ENCODE measurements at regions not wholly inside any gene's neighbourhood (a gene's known extent, or its start where the extent isn't known, plus 50 kb on each side); places are given as distances from the start of the nearest gene placed in this dataset.

- no peak overlapping the region for H3K4me3 ChIP-seq (ENCODE audit: low read length)
- H4K20me1 ChIP-seq (ENCODE audit: control insufficient read depth, insufficient read depth, low read depth, low read length): no peaks in the 10 kb centered on the region
- no peaks in the 10 kb centered on the region for H3K4me1 ChIP-seq (ENCODE audit: control insufficient read depth, low read length)
- no peaks in the 10 kb centered on the region for H3K9me2 ChIP-seq (replicated peaks; ENCODE audit: control insufficient read depth, low read length)
- no peak for TF ChIP-seq CTCF (IDR thresholded peaks at IDR 0.05; ENCODE audit: low read depth, low read length, poor library complexity, severe bottlenecking)
- TF ChIP-seq EZH2phosphoT487 (IDR thresholded peaks at IDR 0.05; ENCODE audit: borderline replicate concordance, low read length): no peak
- H3K4me2 ChIP-seq (ENCODE audit: low read length): no peak overlapping the region
- H3K79me2 ChIP-seq (ENCODE audit: control insufficient read depth, low read length): no peaks in the 10 kb centered on the region
- H3K9me3 ChIP-seq (ENCODE audit: control insufficient read depth, insufficient read depth, low read length): no peaks in the 10 kb centered on the region
- H3K27ac ChIP-seq (ENCODE audit: low read depth, low read length): no peak overlapping the region
- H3K36me3 ChIP-seq (ENCODE audit: control insufficient read depth, low read length): no peaks in the 10 kb centered on the region
- no peaks in the 10 kb centered on the region for H3F3A ChIP-seq (ENCODE audit: control insufficient read depth, insufficient read depth)
- H3K27me3 ChIP-seq (ENCODE audit: control insufficient read depth, low read length): no peaks in the 10 kb centered on the region
These were observed 209.9 kb upstream of the VSTM2A start for GRCh38 chr7:54332301-54332700.

DNA sequence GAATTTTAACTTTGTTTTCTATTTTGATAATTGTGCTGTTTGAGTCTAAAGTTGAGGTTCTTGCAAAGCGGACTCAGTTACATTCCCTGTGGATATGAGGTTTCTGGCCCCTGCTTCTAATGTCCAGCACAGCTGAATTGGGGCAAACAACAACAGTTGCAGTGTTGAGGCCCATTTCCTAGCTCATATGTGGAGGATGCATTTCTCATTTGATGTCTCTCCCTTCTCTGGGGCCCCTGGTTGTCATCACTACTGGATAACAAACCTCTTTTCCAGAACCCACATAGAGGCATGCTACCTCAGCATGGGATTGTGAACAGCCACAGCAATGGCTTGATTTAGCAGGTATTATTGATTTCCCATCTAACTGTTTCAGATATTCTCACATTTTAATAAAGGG lies 208.2 kb upstream of the VSTM2A start:
- TF ChIP-seq EZH2phosphoT487 (IDR thresholded peaks at IDR 0.05; ENCODE audit: borderline replicate concordance, low read length): no peak
- no peak for TF ChIP-seq CTCF (IDR thresholded peaks at IDR 0.05; ENCODE audit: low read depth, low read length, poor library complexity, severe bottlenecking)
- Histone ChIP-seq H3K27ac (ENCODE audit: low read depth, low read length) (no peak overlapping the region), H3K4me2 (ENCODE audit: low read length) (no peak overlapping the region), H3K36me3 (ENCODE audit: control insufficient read depth, low read length) (no peaks in the 10 kb centered on the region), H3K4me1 (ENCODE audit: control insufficient read depth, low read length) (no peaks in the 10 kb centered on the region), H3K9me3 (ENCODE audit: control insufficient read depth, insufficient read depth, low read length) (no peaks in the 10 kb centered on the region), H3F3A (ENCODE audit: control insufficient read depth, insufficient read depth) (no peaks in the 10 kb centered on the region), H4K20me1 (ENCODE audit: control insufficient read depth, insufficient read depth, low read depth, low read length) (no peaks in the 10 kb centered on the region), H3K4me3 (ENCODE audit: low read length) (no peak overlapping the region), H3K79me2 (ENCODE audit: control insufficient read depth, low read length) (no peaks in the 10 kb centered on the region), H3K27me3 (ENCODE audit: control insufficient read depth, low read length) (no peaks in the 10 kb centered on the region), H3K9me2 (replicated peaks; ENCODE audit: control insufficient read depth, low read length) (no peaks in the 10 kb centered on the region)

DNA sequence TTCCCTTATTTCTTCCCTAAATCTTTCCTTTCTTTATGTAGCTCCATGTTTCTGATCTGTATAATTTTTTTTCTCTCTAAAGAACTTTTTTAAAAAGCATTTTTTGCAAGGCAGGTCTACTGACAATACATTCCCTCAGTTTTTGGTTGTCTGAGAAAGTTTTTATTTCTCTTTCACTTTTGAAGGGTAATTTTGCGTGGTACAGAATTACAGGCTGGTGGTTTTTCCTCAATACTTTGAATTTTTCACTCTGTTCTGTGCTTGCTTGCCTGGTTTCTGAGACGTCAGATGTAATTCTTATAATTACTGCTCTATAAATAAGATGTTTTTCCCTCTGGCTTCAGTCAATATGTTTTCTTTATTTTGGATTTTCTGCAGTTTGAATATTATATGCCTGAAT lies 205.4 kb upstream of the VSTM2A start:
- no peaks in the 10 kb centered on the region for H3F3A ChIP-seq (ENCODE audit: control insufficient read depth, insufficient read depth)
- TF ChIP-seq CTCF (IDR thresholded peaks at IDR 0.05; ENCODE audit: low read depth, low read length, poor library complexity, severe bottlenecking) (no peak), EZH2phosphoT487 (IDR thresholded peaks at IDR 0.05; ENCODE audit: borderline replicate concordance, low read length) (no peak)
- no peaks in the 10 kb centered on the region for H3K9me2 ChIP-seq (replicated peaks; ENCODE audit: control insufficient read depth, low read length)
- no peak overlapping the region for H3K4me2 ChIP-seq (ENCODE audit: low read length)
- no peaks in the 10 kb centered on the region for H3K4me1 ChIP-seq (ENCODE audit: control insufficient read depth, low read length)
- H3K36me3 ChIP-seq (ENCODE audit: control insufficient read depth, low read length): no peaks in the 10 kb centered on the region
- H3K27ac ChIP-seq (ENCODE audit: low read depth, low read length): no peak overlapping the region
- no peaks in the 10 kb centered on the region for H3K27me3 ChIP-seq (ENCODE audit: control insufficient read depth, low read length)
- H3K9me3 ChIP-seq (ENCODE audit: control insufficient read depth, insufficient read depth, low read length): no peaks in the 10 kb centered on the region
- no peaks in the 10 kb centered on the region for H3K79me2 ChIP-seq (ENCODE audit: control insufficient read depth, low read length)
- H4K20me1 ChIP-seq (ENCODE audit: control insufficient read depth, insufficient read depth, low read depth, low read length): no peaks in the 10 kb centered on the region
- no peak overlapping the region for H3K4me3 ChIP-seq (ENCODE audit: low read length)

GRCh38 chr7:54337466-54337865 lies 204.7 kb upstream of the VSTM2A start:
- no peaks in the 10 kb centered on the region for H4K20me1 ChIP-seq (ENCODE audit: control insufficient read depth, insufficient read depth, low read depth, low read length)
- no peaks in the 10 kb centered on the region for H3K9me3 ChIP-seq (ENCODE audit: control insufficient read depth, insufficient read depth, low read length)
- no peaks in the 10 kb centered on the region for H3K9me2 ChIP-seq (replicated peaks; ENCODE audit: control insufficient read depth, low read length)
- H3F3A ChIP-seq (ENCODE audit: control insufficient read depth, insufficient read depth): no peaks in the 10 kb centered on the region
- no peaks in the 10 kb centered on the region for H3K4me1 ChIP-seq (ENCODE audit: control insufficient read depth, low read length)
- no peaks in the 10 kb centered on the region for H3K27me3 ChIP-seq (ENCODE audit: control insufficient read depth, low read length)
- no peak overlapping the region for H3K4me3 ChIP-seq (ENCODE audit: low read length)
- no peak overlapping the region for H3K27ac ChIP-seq (ENCODE audit: low read depth, low read length)
- H3K4me2 ChIP-seq (ENCODE audit: low read length): no peak overlapping the region
- no peaks in the 10 kb centered on the region for H3K79me2 ChIP-seq (ENCODE audit: control insufficient read depth, low read length)
- TF ChIP-seq EZH2phosphoT487 (IDR thresholded peaks at IDR 0.05; ENCODE audit: borderline replicate concordance, low read length) (no peak), CTCF (IDR thresholded peaks at IDR 0.05; ENCODE audit: low read depth, low read length, poor library complexity, severe bottlenecking) (no peak)
- no peaks in the 10 kb centered on the region for H3K36me3 ChIP-seq (ENCODE audit: control insufficient read depth, low read length)

All from DOHH2 (cell line).